NCI-H82 (cell line): ENCODE measurements at regions not wholly inside any gene's neighbourhood (a gene's known extent, or its start where the extent isn't known, plus 50 kb on each side); places are given as distances from the start of the nearest gene placed in this dataset.

Experiments used
- DNase-seq: peaks from one replicate; lab custom pipeline; 2025; lab: John Stamatoyannopoulos, UW

DNA sequence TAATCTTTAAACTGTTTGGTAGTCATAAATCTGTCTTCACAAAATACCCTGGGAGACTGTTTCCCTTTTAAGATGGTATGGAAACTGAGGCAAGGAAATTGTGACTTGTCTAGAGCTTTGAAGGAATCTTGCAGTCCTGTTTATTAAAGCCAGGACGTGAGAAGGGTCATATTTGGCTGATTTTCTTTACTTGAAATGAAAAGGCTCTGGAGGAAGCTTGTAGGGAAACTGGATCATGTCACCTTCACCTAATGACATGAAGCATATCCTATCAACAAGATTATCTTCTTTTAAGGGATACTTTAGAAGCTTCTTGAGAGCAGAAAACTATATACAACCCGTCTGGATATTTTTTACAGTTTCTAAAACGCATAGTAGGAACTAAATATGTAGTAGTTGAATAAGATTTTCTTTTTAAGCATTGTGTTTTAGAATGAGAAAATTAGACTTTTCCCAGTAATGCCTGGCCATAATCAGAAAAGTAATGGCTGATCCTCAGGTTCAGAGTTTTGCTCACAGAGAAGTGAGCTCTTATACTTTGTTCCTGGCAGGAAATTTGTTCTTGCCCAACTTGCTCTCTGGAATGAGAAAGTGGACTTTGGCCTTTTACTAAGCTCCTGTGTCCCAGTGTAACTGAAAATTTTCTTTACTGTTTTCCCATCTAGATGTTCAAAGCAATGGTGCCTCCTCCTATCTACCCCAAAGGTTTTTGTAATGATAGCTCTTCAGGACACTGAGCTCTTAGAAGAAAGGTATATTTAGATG, 136.8 kb upstream of the AFF2 start:
- no peak for DNase-seq

DNA sequence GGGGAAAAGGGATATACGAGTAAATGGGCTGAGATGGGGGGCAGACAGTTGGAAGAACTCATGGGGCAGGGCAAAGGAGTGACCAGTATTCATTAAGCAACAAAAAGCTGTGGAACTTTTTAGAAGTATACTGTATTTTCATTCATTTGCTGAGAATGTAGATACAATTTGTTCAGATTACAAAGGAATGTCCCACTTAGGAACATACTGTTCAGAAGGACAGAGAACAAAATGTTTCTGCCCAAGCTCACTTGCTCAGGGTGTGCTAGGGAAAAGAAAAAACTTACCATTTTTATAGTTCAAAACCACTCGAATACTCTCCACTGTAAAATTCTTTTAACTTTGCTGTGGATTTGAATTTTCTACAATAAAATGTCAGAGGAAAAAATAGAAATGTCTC, 135.2 kb upstream of the AFF2 start:
- DNase-seq: no peak

- no peak for DNase-seq
Measured at GRCh38 chrX:148371291-148371690, 129.1 kb upstream of the AFF2 start.

DNA sequence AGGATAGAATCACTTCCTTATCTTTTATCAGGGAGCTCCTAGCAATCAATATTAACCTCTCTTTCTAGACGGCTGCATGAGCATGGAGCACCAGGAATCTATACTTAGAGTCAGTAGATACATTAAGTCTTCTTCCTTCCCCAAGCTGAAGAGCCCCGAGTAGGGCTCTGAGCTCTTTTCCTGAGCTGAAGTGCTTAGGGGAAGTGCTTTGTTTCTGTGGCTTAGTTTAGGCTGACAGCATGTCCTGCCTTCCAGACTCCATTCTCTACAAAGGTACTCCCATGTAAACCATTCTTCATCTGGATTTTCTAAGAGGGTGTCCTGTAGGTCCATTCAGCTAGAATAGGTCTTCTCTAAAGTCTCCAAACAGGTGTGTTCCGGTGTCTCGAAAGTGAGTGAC, 127.5 kb upstream of the AFF2 start:
- no peak for DNase-seq

DNA sequence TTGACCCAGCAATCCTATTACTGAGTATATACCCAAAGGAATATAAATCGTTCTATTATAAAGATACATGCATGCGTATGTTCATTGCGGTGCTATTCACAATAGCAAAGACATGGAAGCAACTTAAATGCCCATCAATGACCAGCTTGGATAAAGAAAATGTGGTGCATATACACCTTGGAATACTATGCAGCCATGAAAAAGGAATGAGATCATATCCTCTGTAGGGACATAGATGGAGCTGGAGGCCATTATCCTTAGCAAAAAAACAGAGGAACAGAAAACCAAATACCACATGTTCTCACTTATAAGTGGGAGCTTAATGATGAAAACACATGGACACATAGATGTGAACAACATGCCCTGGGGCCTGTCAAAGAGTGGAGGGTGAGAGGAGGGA, 124.1 kb upstream of the AFF2 start:
- no peak for DNase-seq

DNA sequence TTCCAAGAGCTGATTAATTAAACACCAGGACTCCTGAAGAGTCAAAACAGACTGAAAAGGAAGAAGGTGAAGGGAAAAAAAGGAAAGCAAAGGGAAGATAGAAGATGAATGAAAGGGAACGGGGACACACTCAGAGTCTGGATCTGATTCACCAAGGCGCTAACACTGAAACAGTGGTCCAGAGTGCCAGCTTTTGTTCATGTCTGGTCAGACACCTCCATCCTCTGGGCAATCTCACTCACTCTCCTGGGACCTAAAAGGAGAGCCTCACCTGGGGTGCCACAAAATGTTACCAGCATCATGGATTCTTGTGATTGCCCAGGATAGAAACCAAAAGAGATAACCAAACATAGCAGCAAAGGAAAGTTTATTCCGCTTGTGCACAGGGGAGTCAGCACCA, 120.3 kb upstream of the AFF2 start:
- DNase-seq: no peak

- DNase-seq: no peak
Measured at GRCh38 chrX:148380650-148381561, 119.5 kb upstream of the AFF2 start.

- no peak for DNase-seq
Measured at GRCh38 chrX:148381603-148382002, 118.8 kb upstream of the AFF2 start.

DNA sequence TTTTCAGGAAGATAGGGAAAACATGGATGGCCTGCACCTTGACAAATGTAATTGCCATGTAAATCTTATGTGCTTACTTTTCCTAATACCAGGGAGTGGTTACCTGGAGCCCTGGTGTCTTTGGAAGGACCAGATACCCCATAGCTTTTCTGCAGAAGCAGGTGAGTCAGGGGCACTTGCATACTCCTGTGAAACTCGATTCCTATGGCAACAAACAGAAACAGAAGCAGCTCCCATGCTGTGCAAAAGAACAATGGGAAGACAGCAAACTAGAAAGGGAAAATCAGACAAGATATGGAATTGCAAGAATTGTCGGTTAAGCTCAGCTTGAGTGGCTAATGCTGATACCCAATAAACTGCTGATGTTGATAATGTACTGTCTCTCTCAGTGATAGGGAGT, 117.4 kb upstream of the AFF2 start:
- no peak for DNase-seq

- peak; percentile 37 for DNase-seq
Measured at GRCh38 chrX:148385471-148385870, 114.9 kb upstream of the AFF2 start.

- DNase-seq: no peak
Measured at GRCh38 chrX:148389629-148390028, 110.8 kb upstream of the AFF2 start.

DNA sequence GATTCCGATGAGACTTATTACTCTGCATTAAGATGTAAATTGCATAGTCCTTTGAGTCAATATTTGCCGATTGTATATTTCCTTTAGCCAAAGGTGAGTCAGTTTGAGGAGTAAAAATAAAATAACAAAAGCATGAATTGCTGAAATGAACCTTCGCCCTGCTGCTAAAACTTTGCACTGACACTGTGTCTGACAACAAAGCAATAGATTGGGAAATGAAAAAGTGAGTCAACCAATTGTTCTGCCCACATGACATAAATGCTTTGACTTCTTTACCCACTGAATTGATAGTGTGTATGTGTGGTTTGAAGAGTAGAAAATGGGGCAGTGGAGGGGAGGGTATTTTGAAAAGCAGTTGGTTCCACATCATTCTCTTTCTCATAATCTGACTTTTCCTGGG, 88.4 kb upstream of the AFF2 start:
- DNase-seq: no peak

DNA sequence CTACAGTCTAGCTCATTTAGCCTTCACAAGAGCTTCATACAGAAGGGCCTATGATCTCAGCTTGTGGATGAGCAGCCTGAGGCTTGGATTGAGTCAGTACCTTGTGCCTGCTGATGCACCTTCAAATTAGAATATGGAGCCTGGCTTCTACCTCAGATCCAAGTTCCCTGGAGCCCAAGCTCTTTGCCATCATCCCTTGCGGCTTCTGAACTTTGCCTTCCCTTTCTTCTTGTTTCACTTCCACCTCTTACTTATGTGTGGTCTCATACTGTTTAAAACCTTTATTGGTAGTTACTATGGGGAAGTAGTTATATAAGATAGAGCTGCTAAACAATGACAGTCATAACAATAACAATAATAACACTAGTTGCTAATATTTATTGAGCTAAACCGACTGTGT, 84.3 kb upstream of the AFF2 start:
- no peak for DNase-seq

DNA sequence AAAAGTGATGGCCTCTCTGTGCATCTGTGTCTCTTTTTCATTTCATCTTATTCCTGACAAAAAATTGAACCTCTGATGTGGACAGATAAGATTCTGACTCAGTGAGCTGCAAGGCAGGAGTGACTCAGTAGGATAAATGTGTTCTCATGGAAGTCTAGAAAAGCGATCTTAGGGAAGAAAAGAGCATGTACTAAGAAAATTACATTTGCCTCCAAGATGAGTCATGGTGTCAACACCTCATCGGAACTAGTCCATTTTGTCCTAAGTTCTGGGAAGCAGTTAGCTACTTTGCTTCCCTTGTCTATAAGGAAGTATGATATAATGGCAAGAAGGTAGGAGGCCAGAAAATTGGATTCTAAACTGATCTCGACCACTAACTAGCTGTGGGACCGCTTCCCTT, 83.5 kb upstream of the AFF2 start:
- no peak for DNase-seq

DNA sequence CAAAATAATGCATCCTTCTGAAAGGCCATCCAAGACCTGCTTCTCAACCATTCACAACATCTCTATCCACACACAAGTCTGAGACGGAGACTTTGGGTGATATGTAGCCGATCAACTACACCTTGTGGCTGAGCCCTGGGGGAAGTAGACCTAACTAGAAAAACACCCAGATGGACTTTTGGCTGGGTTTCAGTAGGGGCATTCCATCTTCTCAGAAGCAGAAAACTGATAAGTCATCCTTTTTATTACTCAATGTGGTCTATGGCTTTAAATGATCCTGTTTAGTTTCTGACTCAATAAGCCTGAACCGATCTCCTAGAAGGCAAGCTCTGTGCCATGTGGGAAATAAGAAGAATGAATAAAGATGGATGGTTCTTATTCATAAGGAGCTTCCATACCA, 82.5 kb upstream of the AFF2 start:
- no peak for DNase-seq

GRCh38 chrX:148422526-148422925, 77.9 kb upstream of the AFF2 start:
- no peak for DNase-seq

DNA sequence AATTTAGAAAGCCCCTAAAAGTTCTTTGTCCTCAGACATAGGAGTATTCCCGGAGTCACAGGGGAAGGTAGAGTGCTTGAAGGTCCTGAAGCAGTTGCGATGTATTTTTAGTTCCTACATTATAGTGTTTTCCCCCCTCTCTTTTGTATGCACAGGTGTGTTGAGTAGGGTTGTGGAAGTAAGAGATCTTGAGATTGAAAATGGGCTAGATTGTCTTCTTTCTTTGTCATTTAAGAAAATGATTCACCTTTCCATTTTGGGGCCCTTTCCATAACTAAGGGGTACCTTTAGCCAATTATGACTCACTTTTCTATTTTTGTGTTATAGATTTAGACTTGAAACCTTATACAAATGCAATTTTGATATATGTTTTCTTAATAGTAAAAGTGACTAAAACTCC, 75.8 kb upstream of the AFF2 start:
- DNase-seq: no peak

GRCh38 chrX:148426467-148426866, 74.0 kb upstream of the AFF2 start:
- no peak for DNase-seq

DNA sequence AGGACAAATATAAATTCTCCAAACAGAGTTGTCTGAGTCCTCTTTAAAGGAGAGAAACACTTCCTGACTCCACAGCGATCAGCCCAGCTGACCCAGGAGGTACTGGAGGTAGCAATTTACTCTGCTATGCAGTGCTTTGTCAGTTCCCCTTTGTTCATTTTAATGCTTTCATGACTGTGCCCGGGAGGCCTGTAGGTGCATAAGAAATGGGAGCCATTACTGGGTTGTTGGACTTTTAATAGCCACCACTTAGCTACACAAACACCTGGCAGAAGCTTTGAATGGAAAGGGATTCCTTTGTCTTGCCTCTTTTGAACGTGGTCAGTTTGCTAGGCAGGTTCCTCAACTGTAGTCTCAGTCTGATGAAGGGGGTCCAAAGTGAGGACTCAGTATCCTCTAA, 59.0 kb upstream of the AFF2 start:
- no peak for DNase-seq

GRCh38 chrX:148443216-148443615, 57.2 kb upstream of the AFF2 start:
- peak; percentile 4 for DNase-seq

DNA sequence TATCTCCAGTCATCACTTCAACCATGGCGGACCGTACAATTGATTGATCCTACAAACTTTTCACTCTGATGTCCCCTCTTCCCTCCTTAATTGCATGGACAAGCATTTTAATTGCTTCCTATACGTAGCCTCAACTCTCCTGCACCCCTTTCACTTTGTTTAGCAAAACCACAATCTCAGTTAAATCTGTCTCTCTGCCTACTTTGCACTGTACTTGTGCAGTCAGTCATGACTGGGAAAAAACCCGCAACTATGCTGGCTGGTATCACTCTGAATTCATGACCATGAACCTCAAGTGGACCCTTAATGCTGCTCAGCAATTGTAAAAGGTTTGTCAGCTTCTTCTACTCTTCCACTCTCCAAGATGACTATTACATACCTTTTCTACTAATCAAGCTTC, 51.7 kb upstream of the AFF2 start:
- no peak for DNase-seq
